T-helper 1 cell treated with Interleukin-12 subunit alpha and Interleukin-12 subunit beta and Interleukin-4 antibody, amounts not matched to agents 30 ng/mL and 1 ng/mL, for 36 hours (primary cell): ENCODE measurements at regions not wholly inside any gene's neighbourhood (a gene's known extent, or its start where the extent isn't known, plus 50 kb on each side); places are given as distances from the start of the nearest gene placed in this dataset.

Experiments used
- intact Hi-C: fragments of 100-400 bp; cut with micrococcal nuclease; formaldehyde crosslinking; loops from one replicate; pipeline ENCODE4 v1.15.1; 2024

DNA sequence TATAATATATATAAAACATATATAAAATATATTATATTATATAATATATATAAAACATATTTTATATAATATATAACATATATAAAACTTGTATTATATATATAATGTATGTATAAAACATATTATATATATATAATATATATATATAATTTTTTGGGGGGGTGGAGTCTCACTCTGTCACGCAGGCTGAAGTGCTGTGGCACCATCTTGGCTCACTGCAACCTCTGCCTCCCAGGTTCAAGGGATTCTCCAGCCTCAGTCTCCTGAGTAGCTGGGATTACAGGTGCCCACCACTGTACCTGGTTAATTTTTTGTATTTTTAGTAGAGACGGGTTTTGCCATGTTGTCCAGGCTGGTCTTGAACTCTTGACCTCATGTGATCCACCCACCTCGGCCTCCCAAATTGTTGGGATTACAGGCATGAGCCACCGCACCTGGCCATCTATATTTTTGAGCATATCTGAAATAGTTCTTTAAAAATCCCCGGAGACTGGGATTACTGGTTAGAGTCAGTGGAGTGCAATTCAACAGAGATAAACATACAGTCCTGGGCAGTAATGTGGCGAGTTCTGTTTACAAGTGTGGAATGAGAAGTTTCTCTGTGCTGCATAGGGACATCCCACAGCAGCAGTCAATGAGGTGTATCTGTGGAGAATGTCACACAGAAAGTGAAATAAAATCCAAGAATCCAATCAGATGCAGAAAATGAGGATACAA, 208.4 kb downstream of the MYCN start:
- intact Hi-C loops = loop anchor here (1.0 to 10.0 kb wide), 2 partner anchors 7 to 834 kb away; no protein-coding TSS in a partner anchor

DNA sequence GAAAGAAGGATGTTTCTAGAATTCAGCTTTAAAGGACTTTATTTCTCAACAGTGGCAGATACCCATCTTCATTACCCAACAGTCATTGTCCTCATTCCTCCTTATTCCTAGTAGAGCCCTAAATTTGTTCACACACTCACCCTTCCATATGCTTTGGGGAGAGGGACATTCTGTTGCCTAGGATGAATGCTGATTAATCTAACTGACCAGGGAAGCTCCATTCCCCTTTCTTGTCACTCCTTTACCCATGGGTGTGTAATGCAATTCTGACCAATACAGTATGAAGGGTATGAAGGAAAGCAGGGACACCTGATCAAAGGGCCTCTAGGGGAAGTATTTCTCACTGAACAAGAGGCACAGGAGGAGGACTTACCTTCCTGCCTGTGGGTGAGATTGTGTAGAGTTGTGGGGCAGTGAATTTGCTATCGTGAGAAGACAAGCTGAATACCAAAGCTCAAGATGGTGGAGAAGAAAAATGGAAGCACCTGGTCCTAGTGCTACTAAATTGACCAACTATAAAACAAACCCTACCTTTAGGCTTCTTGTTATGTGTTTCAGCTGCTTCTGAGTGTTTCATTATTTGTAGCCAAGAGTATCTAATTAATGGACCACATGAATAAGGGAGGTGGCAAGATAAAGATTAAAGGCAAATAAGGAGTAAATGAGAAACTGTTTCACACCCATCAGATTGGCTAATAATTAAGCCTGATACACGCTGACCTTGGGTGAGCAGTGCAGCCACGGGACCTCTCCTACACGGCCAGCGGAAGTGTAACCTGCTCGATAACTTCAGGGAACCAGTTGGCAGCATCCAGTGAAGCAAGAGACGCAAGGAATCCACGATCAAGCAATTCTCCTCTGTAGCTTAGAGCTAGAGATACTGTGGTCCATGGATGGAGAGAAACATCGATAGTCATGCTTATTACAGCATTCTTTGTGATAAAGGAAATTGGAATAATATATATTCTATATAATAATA, 202.3 kb downstream of the MYCN start:
- intact Hi-C loops = loop anchor here (5.0 to 10.0 kb wide), 3 partner anchors 828 to 1610 kb away; partner anchors contain the start of genes GEN1 and SMC6

DNA sequence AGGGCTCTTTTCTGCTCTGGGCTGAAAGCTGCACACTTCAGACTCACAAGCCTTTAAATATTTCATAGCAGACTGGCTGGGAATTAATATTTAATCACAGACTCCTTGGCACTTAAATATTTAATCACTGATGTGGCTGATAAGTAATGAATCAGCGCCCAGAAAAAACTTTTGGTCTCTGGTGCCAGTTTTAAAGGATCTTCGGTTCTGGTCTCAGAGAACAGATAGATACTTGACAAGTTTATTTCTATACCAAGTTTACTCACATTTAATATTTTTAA, 201.2 kb downstream of the MYCN start:
- intact Hi-C loops = loop anchor here (1.0 to 10.0 kb wide), 4 partner anchors 8 to 1611 kb away; partner anchors contain the start of genes GEN1 and SMC6

DNA sequence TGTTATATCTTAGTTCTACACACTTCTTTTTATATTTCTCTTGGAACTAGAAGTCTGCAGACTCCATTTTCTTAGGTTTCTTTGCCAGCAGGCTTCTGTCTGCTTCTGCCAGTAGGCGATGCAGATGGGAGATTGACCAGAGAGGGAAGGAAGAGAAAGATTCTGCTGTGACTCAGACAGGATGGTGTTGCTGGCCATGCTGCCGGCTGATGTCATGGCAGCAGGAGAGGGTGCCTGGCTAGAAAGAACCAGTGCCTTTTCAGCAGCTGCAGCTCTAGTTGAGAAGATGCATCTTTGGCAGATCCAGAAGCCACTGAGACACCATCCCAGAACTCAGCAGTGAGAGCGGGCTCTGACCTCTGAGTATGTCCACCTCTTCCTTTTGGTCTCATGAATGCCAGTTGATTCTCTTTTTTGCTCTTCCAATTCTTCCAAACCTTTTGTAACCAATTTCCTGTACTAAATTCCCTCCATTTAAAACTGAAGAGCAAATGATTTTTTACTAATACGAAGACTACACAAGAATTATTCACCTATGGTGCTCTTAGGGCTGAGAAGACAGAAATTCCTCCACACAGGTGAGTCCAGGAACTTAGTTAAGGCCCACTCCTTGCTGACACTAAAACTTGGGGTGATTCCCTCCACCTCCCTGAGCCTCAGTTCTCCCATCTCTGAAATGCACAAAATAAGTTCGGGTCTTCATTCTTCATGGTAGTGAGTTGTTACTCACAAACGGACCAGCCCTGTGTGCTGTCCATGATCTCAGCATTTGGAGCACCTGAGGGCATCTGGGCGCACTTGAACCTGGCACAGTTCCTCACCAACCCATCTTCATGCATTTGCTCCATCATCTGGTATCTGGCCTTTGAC, 200.7 kb downstream of the MYCN start:
- intact Hi-C loops = loop anchor here (1.0 to 10.0 kb wide), 4 partner anchors 8 to 1611 kb away; partner anchors contain the start of genes GEN1 and SMC6

DNA sequence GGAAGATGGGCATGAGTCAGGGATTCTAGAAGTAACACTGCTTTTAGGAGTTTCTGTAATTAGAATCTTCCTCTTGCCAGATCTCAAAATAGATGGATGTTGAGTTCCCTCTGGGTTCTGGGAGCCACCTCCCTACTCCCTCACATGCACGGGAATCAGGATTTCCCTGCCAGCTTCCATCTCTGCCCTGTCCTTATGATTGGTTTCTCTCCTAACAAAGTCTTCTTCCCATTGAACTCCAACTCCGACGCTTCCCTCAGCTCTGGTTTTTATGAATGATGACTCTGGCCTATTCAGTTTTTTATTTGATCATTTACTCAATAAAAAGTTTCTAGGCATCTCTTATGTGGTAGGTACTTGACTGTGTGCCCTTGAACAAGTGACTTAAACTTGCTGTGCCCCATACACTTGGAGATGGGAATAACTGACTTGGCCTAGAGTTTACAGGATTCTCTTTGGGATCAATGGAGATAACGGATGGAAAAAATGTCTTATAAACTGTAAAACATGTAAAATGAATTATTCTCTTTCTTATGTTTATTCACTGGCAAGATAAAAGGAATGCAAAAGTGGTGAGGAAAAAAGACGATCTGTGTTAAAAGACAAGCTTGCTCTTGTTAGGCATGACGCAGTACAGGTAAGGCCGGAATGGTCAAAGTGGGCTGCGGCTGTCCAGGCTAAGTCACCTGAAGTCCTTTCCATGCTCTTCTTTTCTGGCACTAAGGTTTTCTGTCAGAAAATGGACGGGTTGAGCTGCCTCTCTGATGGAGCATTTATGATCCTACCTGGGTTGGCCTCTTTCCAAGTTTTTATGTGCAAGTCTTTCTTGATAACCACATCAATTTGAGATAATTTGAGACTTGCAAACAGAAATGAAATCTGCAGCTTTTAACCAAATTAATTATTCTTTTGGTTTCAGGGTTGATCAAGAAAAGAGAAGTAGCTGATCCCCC, 199.6 kb downstream of the MYCN start:
- intact Hi-C loops = loop anchor here (5.0 to 10.0 kb wide), 3 partner anchors 825 to 1612 kb away; partner anchors contain the start of genes GEN1 and SMC6

DNA sequence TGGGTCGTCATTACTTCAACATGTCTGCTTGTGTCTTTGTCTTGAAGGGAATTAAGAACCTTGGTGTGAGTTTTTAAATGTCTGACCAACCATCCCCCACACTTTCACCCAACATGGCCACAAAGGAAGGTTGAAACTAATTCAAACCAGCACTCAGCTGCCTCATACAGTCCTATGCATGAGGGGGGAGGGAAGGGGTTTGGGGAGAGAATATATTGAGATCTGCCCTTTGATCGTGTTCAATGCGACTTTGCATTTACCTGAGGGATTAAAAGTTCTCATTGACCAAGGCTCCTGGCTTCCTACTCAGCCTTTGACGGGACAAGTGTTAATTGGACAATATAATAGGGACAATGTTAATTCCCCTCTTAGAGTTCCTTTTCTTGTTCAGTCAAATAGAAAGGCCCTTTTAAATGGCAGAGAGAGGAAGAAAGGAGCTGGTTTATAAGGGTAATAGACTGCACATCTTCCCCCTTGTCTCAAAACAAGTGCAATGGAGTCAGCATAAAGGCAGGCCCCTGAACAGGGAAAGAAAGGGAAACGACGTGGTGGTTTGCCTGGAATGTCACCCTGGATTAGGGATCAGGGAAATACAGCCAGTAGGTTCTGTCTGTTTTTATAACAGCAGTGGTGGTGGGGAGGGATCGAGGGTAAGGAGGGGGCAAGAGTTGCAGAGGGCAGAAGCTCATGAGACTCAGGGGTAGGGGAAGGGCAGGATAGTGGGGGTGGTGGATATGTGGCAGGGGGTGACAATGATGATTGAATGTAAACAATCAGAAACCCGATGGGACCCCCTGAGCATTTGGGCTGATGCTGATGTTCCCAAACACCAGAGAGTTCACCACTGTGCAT, 198.7 kb downstream of the MYCN start:
- intact Hi-C loops = no loop called here

DNA sequence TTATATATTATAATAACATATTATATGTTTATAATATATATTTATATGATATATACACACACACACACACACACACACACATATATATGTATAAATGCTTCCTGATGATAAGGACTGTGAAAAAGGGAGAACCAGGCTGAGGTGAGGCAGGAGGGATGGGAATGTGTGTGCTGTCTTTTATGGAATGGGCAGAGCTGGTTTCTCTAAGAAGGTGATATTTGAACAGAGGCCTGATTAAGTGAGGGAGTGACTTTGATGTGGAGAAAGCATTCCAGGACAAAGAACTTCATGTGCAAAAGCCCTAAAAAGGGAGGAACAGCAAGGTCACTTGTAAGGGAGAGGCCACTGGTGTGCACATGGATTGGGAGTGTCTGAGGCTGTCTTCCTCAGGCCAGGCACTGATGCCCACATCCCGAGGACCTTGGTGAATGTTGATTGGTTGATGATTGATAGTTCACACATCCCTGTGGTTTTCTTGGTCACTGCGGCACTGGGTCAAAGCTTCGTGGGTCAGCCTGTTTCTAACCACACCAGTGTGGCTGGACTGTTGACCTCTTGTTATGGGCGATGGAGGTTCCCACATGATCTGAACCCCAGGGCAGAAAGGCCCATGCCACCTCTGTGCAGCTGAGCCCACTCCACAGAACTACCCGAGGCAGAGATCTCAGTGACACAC, 196.9 kb downstream of the MYCN start:
- intact Hi-C loops = no loop called here

DNA sequence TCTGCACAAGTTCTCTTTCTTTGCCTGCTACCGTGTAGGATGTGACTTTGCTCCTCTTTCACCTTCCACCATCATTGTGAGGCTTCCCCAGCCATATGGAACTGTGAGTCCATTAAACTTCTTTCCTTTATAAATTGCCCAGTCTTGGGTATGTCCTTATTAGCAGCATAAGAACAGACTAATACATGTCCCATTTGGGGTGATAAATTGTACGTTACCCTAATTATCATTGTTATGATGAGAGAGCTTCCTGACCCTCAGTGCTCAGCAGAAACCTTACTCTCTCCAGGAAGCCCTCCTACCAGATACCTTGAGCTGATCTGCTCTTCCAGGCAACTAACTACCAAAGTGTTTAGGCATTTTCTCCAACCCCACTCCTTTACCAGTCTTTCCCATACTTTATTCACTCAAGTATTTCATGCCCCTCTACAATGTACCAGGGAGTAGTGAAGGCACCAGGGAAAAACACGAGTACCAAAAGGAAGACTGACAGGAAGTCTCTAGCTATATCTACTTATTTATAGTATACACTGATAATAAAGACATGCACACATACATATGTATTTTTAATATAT, 196.2 kb downstream of the MYCN start:
- intact Hi-C loops = no loop called here

DNA sequence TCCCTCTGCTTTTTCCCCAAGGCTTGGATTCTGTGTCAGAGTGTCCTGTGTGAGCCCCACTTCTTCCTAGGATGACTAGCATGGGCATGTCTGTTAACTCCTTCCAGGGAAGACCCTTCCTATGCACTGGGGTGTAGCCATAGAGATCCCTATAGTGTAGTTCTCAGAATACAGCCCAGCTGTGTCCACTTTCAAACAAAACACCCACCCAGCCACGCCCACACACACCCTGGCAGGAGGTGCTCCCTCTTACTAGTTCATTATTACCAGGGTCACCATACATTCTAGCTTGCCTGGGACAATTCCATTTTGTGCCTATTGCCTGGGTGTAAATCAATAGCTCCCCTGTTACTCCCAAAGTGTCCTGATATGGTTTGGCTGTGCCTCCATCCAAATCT, 195.6 kb downstream of the MYCN start:
- intact Hi-C loops = no loop called here

DNA sequence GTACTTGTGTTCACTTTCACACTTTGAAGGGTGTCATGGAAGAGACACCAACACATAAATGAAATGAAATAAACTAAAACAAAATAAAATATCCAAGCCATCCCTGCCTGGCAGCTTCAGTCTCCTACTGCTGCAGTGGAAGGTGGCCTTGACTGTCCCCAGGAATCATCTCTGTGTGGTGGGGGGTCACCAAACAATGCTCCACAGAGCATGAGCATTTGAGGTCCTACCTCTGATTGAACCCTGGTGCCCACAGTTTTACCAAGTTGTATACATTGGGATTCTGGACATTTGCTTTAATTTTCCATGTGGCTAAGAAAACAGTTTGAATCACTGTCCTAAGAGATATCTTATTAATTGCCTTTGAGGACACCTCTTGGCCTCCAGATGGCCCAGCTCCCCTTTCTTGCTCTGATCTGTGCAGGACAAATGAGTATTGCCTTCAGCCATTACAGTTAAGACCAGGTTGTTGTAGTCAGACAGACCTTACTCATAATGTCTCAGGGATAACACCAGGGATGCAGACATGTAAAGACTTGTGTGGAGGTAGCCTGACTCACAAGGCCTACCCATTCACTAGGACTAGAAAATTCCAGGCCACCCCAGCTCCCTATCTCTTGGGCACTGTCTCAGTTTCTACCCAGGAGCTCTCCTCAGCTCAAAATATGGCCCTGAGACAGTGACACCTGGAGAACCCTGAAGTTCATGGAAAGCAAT, 195.0 kb downstream of the MYCN start:
- intact Hi-C loops = no loop called here

DNA sequence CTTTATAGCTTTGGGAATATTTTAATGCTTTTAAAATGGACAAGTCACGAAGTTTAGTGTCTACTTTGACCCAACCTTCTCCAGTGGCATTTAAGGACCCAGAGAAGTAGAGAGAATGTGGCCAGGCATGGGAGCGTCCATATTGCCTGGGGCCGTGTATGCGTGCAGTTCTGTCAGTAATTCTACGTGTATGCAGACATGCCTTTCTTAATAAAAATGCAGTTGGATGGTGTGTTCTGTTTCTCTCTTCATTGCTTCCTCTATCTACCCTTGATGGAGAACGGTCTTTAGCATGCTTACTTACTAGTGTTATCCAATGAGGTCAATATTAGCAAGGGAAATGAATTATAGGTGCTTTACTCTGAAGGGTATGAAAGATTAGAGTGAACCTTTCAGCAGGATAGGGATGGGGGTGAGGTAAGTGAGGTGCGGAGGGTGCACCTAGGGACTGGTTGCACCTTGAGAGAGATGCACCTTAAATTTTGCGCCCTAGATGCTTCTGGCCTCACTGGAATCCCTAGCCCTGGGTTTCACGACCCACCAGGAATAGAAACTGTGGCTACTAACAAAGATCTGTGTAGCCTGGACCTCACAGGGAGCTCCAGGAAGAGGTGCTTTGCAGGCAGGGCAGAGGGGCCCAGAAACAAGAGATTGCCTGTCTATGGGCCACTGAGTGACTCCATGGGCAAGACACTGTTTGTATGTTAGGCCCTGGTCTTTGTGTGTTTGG, 194.3 kb downstream of the MYCN start:
- intact Hi-C loops = no loop called here

DNA sequence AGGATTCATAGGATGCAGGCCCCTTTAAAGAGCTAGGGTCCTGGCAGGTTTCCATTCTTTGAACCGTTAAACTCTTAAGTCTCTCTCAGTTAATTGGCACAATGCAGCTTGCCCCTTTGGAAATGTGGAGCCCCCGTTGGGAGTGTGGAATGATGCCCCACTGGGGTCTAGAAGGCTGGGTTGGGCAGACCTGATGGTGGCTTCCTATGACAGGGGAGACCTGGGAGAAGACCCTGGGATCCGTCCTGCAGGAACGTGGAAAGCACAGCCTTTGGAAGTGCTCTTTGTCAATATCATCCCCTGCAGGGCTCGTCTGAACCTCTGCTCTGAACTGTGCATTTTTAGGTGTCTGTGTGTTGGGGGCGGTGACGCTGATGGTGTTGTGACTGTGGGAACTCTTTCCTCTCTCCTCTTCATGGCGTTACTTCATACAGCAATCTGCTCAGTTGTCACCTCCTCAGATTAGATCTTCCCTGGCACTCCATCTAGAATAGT, 190.6 kb downstream of the MYCN start:
- intact Hi-C loops = no loop called here

DNA sequence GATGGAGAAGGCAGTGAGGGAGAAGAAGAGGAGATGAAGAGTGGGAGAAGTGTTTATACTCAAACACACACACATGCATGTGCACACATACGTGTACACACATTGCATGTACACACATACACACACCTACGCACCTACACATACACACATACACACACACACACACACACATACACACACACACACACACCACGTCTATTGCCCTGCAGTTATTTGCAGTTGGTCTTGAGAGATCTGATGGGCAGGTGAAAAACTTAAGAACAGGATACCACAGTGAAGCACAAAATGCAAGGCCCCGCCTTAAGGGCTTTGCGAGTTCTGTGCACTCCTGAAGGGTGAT, 190.2 kb downstream of the MYCN start:
- intact Hi-C loops = no loop called here

DNA sequence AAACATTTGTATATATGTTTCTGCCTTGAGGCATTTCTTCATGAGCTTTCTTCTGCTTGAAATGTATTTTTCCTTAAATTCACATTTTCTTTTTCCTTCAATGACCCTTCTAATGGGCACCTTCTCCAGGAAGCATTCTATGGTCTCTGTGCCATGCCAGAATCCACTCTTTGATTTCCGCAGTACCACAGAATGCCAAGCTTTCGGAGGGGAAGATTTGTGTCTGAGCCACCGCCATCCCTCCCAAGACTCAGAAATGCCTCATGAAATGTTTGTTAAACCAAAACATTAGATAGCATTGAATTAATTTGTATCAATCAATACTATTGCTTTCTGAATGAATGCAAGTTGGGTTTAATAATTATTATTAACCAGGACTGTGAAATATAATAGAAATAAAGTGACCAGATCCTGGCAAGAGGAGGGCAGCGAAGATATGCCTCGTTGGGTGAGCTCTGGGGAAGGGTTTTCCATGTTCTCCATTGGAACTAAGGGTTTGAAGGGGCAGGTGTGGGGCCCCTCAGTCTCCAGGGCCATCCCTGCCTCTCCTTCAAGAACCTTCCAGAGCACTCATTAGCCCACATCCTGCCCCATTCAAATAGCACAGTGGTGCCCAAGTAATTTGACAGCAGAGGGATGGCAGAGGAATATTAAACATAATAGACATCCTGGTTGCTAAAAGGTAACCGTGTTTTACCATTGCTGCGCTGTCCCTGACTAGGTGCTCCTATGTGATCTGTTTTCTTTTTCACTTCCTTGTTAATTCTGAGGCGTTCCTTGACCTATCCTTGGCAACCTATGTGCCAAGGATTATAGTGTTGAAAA, 189.6 kb downstream of the MYCN start:
- intact Hi-C loops = no loop called here

DNA sequence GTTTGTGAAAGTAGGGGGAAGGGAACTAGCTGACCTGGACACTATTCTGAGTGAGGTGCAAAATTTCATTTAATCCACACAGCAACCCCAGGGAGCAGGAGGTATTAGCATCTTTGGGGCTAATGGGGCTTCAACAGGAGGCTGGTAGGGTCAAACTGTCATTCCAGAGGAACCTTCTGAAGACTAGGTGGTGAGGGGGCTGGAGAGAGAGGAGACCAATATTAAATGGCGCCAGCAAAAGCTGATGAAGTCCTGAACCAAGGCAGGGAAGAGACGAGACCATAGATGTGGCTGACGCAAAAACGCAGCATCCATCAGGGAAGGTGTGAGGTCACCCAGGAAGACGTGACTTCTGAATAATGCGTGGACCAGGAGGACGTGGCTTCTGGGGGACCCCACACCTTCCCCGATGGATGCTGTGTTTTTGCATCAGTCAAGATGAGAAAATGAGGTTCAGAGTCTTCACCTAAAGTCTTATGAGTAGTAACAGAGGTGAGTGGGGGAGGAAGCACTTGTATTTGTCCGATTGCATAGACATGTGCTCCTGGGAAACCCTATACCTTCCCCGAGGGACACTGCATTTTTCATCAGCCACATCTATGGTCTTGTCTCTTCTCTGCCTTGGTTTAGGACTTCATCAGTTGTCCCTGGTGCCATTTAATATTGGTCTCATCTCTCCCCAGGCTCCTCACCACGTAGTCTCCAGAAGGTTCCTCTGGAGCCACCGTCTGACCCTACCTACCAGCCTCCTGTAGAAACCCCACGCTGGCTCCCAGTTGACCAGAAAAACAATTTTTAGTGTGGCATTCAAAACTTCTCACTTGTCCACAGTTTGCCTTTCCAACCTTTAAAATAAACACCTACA, 188.6 kb downstream of the MYCN start:
- intact Hi-C loops = no loop called here
